ENCODE measurements at regions not wholly inside any gene's neighbourhood (a gene's known extent, or its start where the extent isn't known, plus 50 kb on each side); places are given as distances from the start of the nearest gene placed in this dataset.
A peak's percentile ranks its signal among the peaks of the same experiment; 100 is the strongest.

GRCh38 chr12:91367234-91367849, 184.7 kb upstream of the DCN start:
- Histone ChIP-seq H3K36me3 (ENCODE audit: control insufficient read depth, insufficient read depth, low read length) (no peaks in the 10 kb centered on the region), H3K27ac (ENCODE audit: insufficient read depth, low read length, poor library complexity, severe bottlenecking) (no peak overlapping the region), H3K27me3 (ENCODE audit: control insufficient read depth, insufficient read depth, low read length) (no peaks in the 10 kb centered on the region), H3K9me3 (ENCODE audit: control insufficient read depth in 2 of 2, low read length in 2 of 2) (no peaks in the 10 kb centered on the region), H3K4me3 (ENCODE audit: low read depth, low read length) (no peak overlapping the region), H3K4me1 (ENCODE audit: control insufficient read depth, insufficient read depth, low read length, poor library complexity, severe bottlenecking) (no peaks in the 10 kb centered on the region)
- H3K9me3 Mint-ChIP-seq: no peaks in the 10 kb centered on the region
- DNase-seq (peak in 1 of 3 donors; percentile 15), ATAC-seq (ENCODE audit: low read depth in 2 of 2) (no peak)
- no peak overlapping the region for H3K4me3 Mint-ChIP-seq
- no peaks in the 10 kb centered on the region for H3K36me3 Mint-ChIP-seq
- H3K27me3 Mint-ChIP-seq: peaks cover 14% of the 10 kb centered on the region
- no peak overlapping the region for H3K27ac Mint-ChIP-seq
- no peaks in the 10 kb centered on the region for H3K4me1 Mint-ChIP-seq

DNA sequence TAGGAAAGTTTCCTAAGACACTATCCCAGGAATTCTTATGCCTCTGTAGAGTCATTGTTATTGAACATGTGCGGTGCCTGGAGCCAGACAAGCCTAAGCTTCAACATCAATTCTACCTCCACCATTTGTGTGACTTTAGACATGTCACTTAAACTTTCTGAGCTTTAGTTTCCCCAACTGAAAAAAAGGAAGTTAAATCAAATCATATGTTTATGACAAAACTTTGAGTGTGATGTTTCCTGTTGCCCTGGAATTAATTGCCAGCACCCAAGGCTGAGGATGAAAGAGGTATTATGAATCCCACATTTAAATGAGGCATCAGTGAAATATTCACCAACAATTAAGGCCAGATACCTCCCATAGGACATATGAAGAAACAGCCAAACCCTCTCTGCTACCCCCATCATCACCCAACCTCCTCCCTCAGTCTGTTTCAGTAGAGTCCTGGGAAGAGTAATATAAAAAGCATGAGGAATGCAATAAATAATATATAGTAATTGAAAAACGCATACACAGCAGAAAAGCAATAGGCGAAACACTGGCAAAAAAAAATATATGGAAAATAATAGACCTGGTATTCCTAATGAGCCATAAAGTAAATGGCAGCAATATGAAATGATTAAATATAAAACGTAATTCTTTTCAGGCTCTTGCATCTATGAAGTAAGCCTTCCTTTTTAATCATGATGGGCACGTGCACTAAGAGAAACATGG, 182.0 kb upstream of the DCN start:
- Mint-ChIP-seq H3K36me3 (no peaks in the 10 kb centered on the region), H3K4me3 (no peak overlapping the region), H3K27ac (no peak overlapping the region), H3K4me1 (peaks cover 0 to 4% (median 0%) of the 10 kb centered on the region in 4 donors), H3K9me3 (peaks cover 0 to 1% (median 0%) of the 10 kb centered on the region in 7 donors), H3K27me3 (peaks cover 22% of the 10 kb centered on the region)
- DNase-seq (no peak), ATAC-seq (ENCODE audit: low read depth in 2 of 2) (no peak)
- no peaks in the 10 kb centered on the region for H3K4me1 ChIP-seq (ENCODE audit: control insufficient read depth, insufficient read depth, low read length, poor library complexity, severe bottlenecking)
- H3K9me3 ChIP-seq (ENCODE audit: control insufficient read depth in 2 of 2, low read length in 2 of 2): no peaks in the 10 kb centered on the region
- H3K36me3 ChIP-seq (ENCODE audit: control insufficient read depth, insufficient read depth, low read length): no peaks in the 10 kb centered on the region
- H3K27ac ChIP-seq (ENCODE audit: insufficient read depth, low read length, poor library complexity, severe bottlenecking): no peak overlapping the region
- H3K4me3 ChIP-seq (ENCODE audit: low read depth, low read length): no peak overlapping the region
- H3K27me3 ChIP-seq (ENCODE audit: control insufficient read depth, insufficient read depth, low read length): peaks cover 2% of the 10 kb centered on the region

DNA sequence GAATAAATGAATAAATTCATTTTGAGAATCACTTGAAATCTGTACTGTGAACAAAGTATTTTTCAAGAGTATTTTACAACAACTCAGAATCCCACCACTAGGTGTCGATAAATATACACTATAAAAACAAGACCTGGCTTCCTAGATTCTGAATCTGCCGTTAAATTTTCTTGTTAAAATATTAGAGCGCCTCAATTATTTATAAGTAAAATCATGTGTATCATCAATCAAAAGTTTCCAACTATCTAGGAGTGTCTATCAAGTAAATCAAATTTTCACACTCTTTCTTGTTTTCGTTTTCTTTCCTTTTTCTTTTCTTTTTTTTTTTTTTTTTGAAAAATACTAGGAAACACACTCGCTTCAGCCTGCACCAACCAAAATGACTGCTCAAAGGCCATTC, 179.2 kb upstream of the DCN start:
- no peak for ATAC-seq (ENCODE audit: low read depth in 2 of 2)
- no peaks in the 10 kb centered on the region for H3K36me3 Mint-ChIP-seq

GRCh38 chr12:91357381-91357780, 174.8 kb upstream of the DCN start:
- DNase-seq: no peak
- Histone ChIP-seq H3K27me3 (ENCODE audit: control insufficient read depth, insufficient read depth, low read length) (peaks cover 7% of the 10 kb centered on the region), H3K27ac (ENCODE audit: insufficient read depth, low read length, poor library complexity, severe bottlenecking) (no peak overlapping the region), H3K9me3 (ENCODE audit: control insufficient read depth in 2 of 2, low read length in 2 of 2) (no peaks in the 10 kb centered on the region), H3K4me3 (ENCODE audit: low read depth, low read length) (no peak overlapping the region), H3K4me1 (ENCODE audit: control insufficient read depth, insufficient read depth, low read length, poor library complexity, severe bottlenecking) (no peaks in the 10 kb centered on the region), H3K36me3 (ENCODE audit: control insufficient read depth, insufficient read depth, low read length) (no peaks in the 10 kb centered on the region)
- Mint-ChIP-seq H3K4me1 (peaks cover 0 to 4% (median 0%) of the 10 kb centered on the region in 4 donors), H3K27ac (no peak overlapping the region), H3K9me3 (peaks cover 0 to 1% (median 0%) of the 10 kb centered on the region in 7 donors), H3K36me3 (no peaks in the 10 kb centered on the region), H3K4me3 (no peak overlapping the region), H3K27me3 (peaks cover 23% of the 10 kb centered on the region)
- no peak for ATAC-seq (ENCODE audit: low read depth in 2 of 2)

More for the DNA sequence above, 179.2 kb upstream of the DCN start:
- Histone ChIP-seq H3K4me3 (ENCODE audit: low read depth, low read length) (no peak overlapping the region), H3K36me3 (ENCODE audit: control insufficient read depth, insufficient read depth, low read length) (no peaks in the 10 kb centered on the region), H3K27ac (ENCODE audit: insufficient read depth, low read length, poor library complexity, severe bottlenecking) (no peak overlapping the region), H3K27me3 (ENCODE audit: control insufficient read depth, insufficient read depth, low read length) (peaks cover 3% of the 10 kb centered on the region), H3K9me3 (ENCODE audit: control insufficient read depth in 2 of 2, low read length in 2 of 2) (no peaks in the 10 kb centered on the region), H3K4me1 (ENCODE audit: control insufficient read depth, insufficient read depth, low read length, poor library complexity, severe bottlenecking) (no peaks in the 10 kb centered on the region)
- peak in 2 of 3 donors; percentile 55 to 62 for DNase-seq
- Mint-ChIP-seq H3K27me3 (peaks cover 19% of the 10 kb centered on the region), H3K4me1 (peaks cover 0 to 4% (median 0%) of the 10 kb centered on the region in 4 donors), H3K27ac (no peak overlapping the region), H3K4me3 (no peak overlapping the region), H3K9me3 (peaks cover 0 to 1% (median 0%) of the 10 kb centered on the region in 7 donors)

DNA sequence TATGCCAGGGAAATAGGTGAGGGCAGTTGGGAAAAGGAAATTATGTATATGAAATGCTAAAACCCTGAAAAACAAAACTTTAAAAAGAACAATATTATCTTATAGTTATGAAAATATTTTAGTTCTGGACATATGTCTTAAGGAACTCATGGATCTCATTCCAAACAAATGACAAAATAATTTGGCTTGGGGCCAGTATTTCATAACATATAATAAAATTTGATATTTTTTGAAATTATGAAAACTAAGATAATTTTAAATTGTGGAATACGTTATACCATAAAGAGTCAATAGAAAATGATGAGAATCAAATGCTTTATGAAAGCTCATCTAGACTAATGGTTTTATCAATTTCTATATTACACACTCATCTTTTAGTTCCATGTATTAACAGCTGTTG, 173.8 kb upstream of the DCN start:
- Mint-ChIP-seq H3K27me3 (peaks cover 18% of the 10 kb centered on the region), H3K4me3 (no peak overlapping the region), H3K36me3 (no peaks in the 10 kb centered on the region), H3K4me1 (peaks cover 0 to 4% (median 0%) of the 10 kb centered on the region in 4 donors), H3K9me3 (peaks cover 0 to 1% (median 0%) of the 10 kb centered on the region in 7 donors), H3K27ac (no peak overlapping the region)
- Histone ChIP-seq H3K27me3 (ENCODE audit: control insufficient read depth, insufficient read depth, low read length) (peaks cover 7% of the 10 kb centered on the region), H3K27ac (ENCODE audit: insufficient read depth, low read length, poor library complexity, severe bottlenecking) (no peak overlapping the region), H3K9me3 (ENCODE audit: control insufficient read depth in 2 of 2, low read length in 2 of 2) (no peaks in the 10 kb centered on the region), H3K4me1 (ENCODE audit: control insufficient read depth, insufficient read depth, low read length, poor library complexity, severe bottlenecking) (no peaks in the 10 kb centered on the region), H3K36me3 (ENCODE audit: control insufficient read depth, insufficient read depth, low read length) (no peaks in the 10 kb centered on the region), H3K4me3 (ENCODE audit: low read depth, low read length) (no peak overlapping the region)
- no peak for ATAC-seq (ENCODE audit: low read depth in 2 of 2)
- no peak for DNase-seq

GRCh38 chr12:91355150-91356006, 172.8 kb upstream of the DCN start:
- peaks cover 16% of the 10 kb centered on the region for H3K27me3 Mint-ChIP-seq
- no peak overlapping the region for H3K27ac Mint-ChIP-seq
- H3K4me3 Mint-ChIP-seq: no peak overlapping the region

GRCh38 chr12:91353266-91353665, 170.6 kb upstream of the DCN start:
- Histone ChIP-seq H3K36me3 (ENCODE audit: control insufficient read depth, insufficient read depth, low read length) (no peaks in the 10 kb centered on the region), H3K27me3 (ENCODE audit: control insufficient read depth, insufficient read depth, low read length) (peaks cover 9% of the 10 kb centered on the region), H3K4me1 (ENCODE audit: control insufficient read depth, insufficient read depth, low read length, poor library complexity, severe bottlenecking) (no peaks in the 10 kb centered on the region), H3K4me3 (ENCODE audit: low read depth, low read length) (no peak overlapping the region), H3K9me3 (ENCODE audit: control insufficient read depth in 2 of 2, low read length in 2 of 2) (no peaks in the 10 kb centered on the region), H3K27ac (ENCODE audit: insufficient read depth, low read length, poor library complexity, severe bottlenecking) (no peak overlapping the region)
- no peak overlapping the region for H3K4me3 Mint-ChIP-seq
- peaks cover 21% of the 10 kb centered on the region for H3K27me3 Mint-ChIP-seq
- ATAC-seq (ENCODE audit: low read depth in 2 of 2) (no peak), DNase-seq (no peak)
- H3K9me3 Mint-ChIP-seq: no peaks in the 10 kb centered on the region
- H3K4me1 Mint-ChIP-seq: no peaks in the 10 kb centered on the region
- H3K27ac Mint-ChIP-seq: no peak overlapping the region
- H3K36me3 Mint-ChIP-seq: no peaks in the 10 kb centered on the region

More at GRCh38 chr12:91355150-91356006, 172.8 kb upstream of the DCN start:
- no peaks in the 10 kb centered on the region for H3K4me1 Mint-ChIP-seq
- no peaks in the 10 kb centered on the region for H3K9me3 Mint-ChIP-seq
- Histone ChIP-seq H3K36me3 (ENCODE audit: control insufficient read depth, insufficient read depth, low read length) (no peaks in the 10 kb centered on the region), H3K4me3 (ENCODE audit: low read depth, low read length) (no peak overlapping the region), H3K27ac (ENCODE audit: insufficient read depth, low read length, poor library complexity, severe bottlenecking) (no peak overlapping the region), H3K4me1 (ENCODE audit: control insufficient read depth, insufficient read depth, low read length, poor library complexity, severe bottlenecking) (no peaks in the 10 kb centered on the region), H3K9me3 (ENCODE audit: control insufficient read depth in 2 of 2, low read length in 2 of 2) (no peaks in the 10 kb centered on the region), H3K27me3 (ENCODE audit: control insufficient read depth, insufficient read depth, low read length) (peaks cover 5% of the 10 kb centered on the region)
- H3K36me3 Mint-ChIP-seq: no peaks in the 10 kb centered on the region
- DNase-seq (peak in 2 of 3 donors; percentile 32 to 56), ATAC-seq (ENCODE audit: low read depth in 2 of 2) (peak; percentile 66 to 71)
